ENCODE measurements at regions not wholly inside any gene's neighbourhood (a gene's known extent, or its start where the extent isn't known, plus 50 kb on each side); places are given as distances from the start of the nearest gene placed in this dataset.
A peak's percentile ranks its signal among the peaks of the same experiment; 100 is the strongest.

DNA sequence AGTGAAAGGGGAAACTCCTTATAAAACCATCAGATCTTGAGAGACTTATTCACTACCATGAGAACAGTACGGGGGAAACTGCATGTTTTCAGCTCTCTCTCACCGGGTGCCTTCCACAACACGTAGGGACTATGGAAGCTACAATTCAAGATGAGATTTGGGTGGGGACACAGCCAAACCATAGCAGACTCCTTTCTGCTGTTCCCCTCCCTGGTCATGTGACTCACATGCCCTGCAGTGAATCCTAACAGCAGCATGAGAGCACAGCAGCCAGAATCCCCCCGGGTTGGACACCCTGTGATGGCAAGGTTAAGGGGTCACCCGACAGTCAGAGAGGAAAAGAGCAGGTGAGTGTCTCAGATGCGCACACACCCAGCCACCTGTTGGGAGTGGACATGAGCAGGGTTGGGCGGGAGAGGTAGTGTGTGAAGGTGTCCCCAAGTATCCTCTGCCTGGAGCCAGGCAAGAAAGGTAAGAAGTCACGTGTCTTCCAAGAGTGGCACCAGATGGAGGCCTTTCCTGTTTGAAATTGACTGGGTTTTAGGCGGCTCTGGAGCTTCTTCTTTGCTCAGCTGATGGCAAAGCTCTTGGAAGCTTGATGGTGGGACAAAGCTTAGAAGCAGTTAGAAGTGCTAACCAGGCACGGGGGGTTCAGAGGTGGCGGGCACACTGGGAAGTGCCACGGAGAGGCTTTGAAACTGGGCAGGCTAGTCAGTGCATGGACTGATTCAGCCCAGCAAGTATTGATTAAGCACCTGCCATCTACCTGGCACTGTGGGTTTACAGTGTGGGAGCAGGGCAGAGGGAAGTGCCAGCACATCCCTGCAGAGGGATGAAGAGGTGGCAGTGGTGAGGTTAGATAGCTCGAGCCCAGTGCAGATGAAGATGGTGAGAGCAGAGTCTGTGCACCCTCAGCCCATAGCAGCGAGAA is 68.7 kb downstream of the RHOB start:
- H3K36me3 ChIP-seq: no peaks in the 10 kb centered on the region
- H3K27me3 ChIP-seq (replicated peaks in 1 of 7): no peaks in the 10 kb centered on the region
- H3K4me1 ChIP-seq: no peaks in the 10 kb centered on the region
- intact Hi-C loops (cut with DNase I; ENCODE audit: low total_unique reads): no loop called here
- peaks cover 0 to 7% (median 0%) of the 10 kb centered on the region in 8 donors for H3K9me3 ChIP-seq
- WGBS, 5 donors: 85 to 98% (median 88%) methylated on average over 13 to 14 of the region's 14 CpGs
- H3K4me3 ChIP-seq: no peak overlapping the region
- no peak overlapping the region for H3K27ac ChIP-seq
- peak; percentile 59 for DNase-seq
- no peak for TF ChIP-seq POLR2A (IDR thresholded peaks at IDR 0.05)
- TF ChIP-seq CTCF (IDR thresholded peaks at IDR 0.05 in 8 of 11, conservative IDR thresholded peaks at IDR 0.05 in 3 of 11): no peak
- TF ChIP-seq POLR2AphosphoS5 (IDR thresholded peaks at IDR 0.05): no peak

- peak; percentile 35 for DNase-seq
- no peak for TF ChIP-seq POLR2AphosphoS5 (IDR thresholded peaks at IDR 0.05)
- no peak for TF ChIP-seq POLR2A (IDR thresholded peaks at IDR 0.05)
- TF ChIP-seq CTCF (IDR thresholded peaks at IDR 0.05 in 8 of 11, conservative IDR thresholded peaks at IDR 0.05 in 3 of 11): no peak
- 72 to 87% (median 81%) methylated on average over 2 of the region's 2 CpGs for WGBS, 5 donors
Measured at GRCh38 chr2:20516291-20516645, 69.4 kb downstream of the RHOB start.

DNA sequence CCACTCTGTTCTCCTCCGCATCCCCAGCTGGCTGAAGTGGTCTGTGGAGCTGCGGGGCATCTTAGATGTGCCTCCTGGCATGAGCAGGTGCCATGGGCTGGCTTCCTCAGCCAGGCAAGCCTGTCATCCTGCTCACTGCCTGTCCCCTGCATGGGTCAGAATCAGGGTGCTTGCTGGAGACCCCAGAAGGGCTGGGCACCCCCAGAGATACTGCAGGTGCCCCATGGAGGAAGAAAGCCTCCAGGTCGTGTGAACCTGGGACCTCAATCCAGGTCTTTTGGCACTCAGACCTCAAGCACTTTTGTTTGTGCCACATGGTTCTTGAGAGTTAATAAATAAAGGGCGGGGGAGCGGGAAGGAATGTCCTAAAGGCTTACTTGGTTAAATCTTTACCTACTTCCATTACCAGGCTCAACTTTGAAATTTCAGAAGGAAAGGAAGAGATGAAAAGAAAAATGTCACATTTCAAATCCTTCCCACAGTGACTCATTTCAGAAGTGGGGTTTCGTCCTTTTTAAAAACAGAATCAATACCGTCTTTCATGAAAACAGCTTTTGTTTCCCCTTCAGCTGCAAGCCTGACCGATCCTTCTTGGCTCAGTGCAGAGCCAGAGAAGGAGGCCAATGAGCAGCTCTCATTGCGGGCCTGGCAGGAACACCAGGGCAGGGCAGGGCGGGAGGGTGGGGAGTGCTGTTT is 69.9 kb downstream of the RHOB start:
- 72 to 86% (median 81%) methylated on average over 9 to 10 of the region's 10 CpGs for WGBS, 5 donors
- Histone ChIP-seq H3K27me3 (replicated peaks in 1 of 7) (no peaks in the 10 kb centered on the region), H3K4me3 (no peak overlapping the region), H3K4me1 (no peaks in the 10 kb centered on the region), H3K9me3 (peaks cover 0 to 7% (median 0%) of the 10 kb centered on the region in 8 donors), H3K27ac (no peak overlapping the region), H3K36me3 (no peaks in the 10 kb centered on the region)
- DNase-seq: peak; percentile 58
- no peak for TF ChIP-seq CTCF (IDR thresholded peaks at IDR 0.05 in 8 of 11, conservative IDR thresholded peaks at IDR 0.05 in 3 of 11)
- no peak for TF ChIP-seq POLR2A (IDR thresholded peaks at IDR 0.05)
- TF ChIP-seq POLR2AphosphoS5 (IDR thresholded peaks at IDR 0.05): no peak
- intact Hi-C loops (cut with DNase I; ENCODE audit: low total_unique reads): no loop called here

More at GRCh38 chr2:20516291-20516645, 69.4 kb downstream of the RHOB start:
- Histone ChIP-seq H3K27me3 (replicated peaks in 1 of 7) (no peaks in the 10 kb centered on the region), H3K27ac (no peak overlapping the region), H3K9me3 (peaks cover 0 to 7% (median 0%) of the 10 kb centered on the region in 8 donors), H3K4me3 (no peak overlapping the region), H3K4me1 (no peaks in the 10 kb centered on the region), H3K36me3 (no peaks in the 10 kb centered on the region)
- intact Hi-C loops (cut with DNase I; ENCODE audit: low total_unique reads): no loop called here

- H3K4me1 ChIP-seq: peaks cover 1 to 14% (median 3%) of the 10 kb centered on the region in 6 donors
- no peaks in the 10 kb centered on the region for H3K36me3 ChIP-seq
- DNase-seq: peak; percentile 11
- H3K9me3 ChIP-seq: peaks cover 0 to 7% (median 0%) of the 10 kb centered on the region in 8 donors
- no peak overlapping the region for H3K4me3 ChIP-seq
- intact Hi-C loops (cut with DNase I; ENCODE audit: low total_unique reads): no loop called here
- H3K27ac ChIP-seq: no peak overlapping the region
- H3K27me3 ChIP-seq (replicated peaks in 1 of 7): peaks cover 0 to 1% (median 0%) of the 10 kb centered on the region in 7 donors
- WGBS, 5 donors: 88 to 100% (median 89%) methylated on average over 3 of the region's 3 CpGs
- TF ChIP-seq POLR2A (IDR thresholded peaks at IDR 0.05) (no peak), POLR2AphosphoS5 (IDR thresholded peaks at IDR 0.05) (no peak)
Measured at GRCh38 chr2:20519309-20519708, 72.4 kb downstream of the RHOB start.

Measured in spleen (tissue), 11 donors.